ENCODE measurements at regions not wholly inside any gene's neighbourhood (a gene's known extent, or its start where the extent isn't known, plus 50 kb on each side); places are given as distances from the start of the nearest gene placed in this dataset.

GRCh38 chr9:134245179-134245578 lies 80.8 kb upstream of the RNU6ATAC start:
- WGBS (ENCODE audit: insufficient coverage, insufficient read length) = no CpG with 5 or more reads among the region's 11 CpGs
- H3K36me3 ChIP-seq (ENCODE audit: control insufficient read depth, insufficient read depth, low read length) = no peaks in the 10 kb centered on the region
- no peaks in the 10 kb centered on the region for H3K4me1 ChIP-seq (ENCODE audit: control insufficient read depth, insufficient read depth, low read length)
- DNase-seq (ENCODE audit: low read depth, low spot score) = no peak
- no peak overlapping the region for H3K4me3 ChIP-seq (ENCODE audit: low read length)
- no peaks in the 10 kb centered on the region for H3K9me3 ChIP-seq (ENCODE audit: control insufficient read depth, insufficient read depth, low read length)
- no peak overlapping the region for H3K27ac ChIP-seq (ENCODE audit: low read length)
- H3K27me3 ChIP-seq (ENCODE audit: control insufficient read depth, insufficient read depth, low read length) = no peaks in the 10 kb centered on the region

DNA sequence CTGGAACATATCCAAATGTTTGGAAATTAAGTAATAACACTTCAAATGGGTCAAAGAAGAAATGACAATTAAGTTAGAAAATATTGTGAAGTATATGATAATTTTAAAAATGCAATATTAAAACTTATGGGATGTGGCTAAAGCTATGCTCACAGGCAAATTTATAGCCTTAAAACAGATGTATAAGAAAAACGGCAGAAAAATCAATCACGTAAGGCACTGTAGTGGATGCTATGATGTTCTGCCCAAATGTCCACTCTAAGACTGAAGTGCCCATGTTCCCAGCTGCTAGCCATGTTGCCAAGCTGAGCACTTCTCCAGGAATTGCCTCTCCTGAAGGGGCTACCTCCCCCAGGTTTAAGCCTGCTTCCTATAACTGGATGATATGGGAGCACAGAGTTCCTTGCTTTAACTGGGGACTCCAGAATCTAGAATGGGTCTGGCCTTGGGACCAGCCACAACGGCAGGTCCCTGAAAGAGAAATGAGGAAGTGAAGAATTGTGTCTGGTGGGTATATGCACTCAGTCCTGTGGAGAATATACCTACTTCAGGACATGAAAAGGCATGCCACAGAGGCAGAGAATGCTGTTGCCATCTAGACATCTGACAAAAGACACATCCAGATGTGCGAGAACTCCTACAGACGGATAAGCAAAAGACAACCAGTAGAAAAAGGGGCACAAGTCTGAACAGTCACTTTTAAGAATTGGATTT lies 78.2 kb upstream of the RXRA start:
- Histone ChIP-seq H3K36me3 (ENCODE audit: control insufficient read depth, insufficient read depth, low read length) (no peaks in the 10 kb centered on the region), H3K9me3 (ENCODE audit: control insufficient read depth, insufficient read depth, low read length) (no peaks in the 10 kb centered on the region), H3K27me3 (ENCODE audit: control insufficient read depth, insufficient read depth, low read length) (no peaks in the 10 kb centered on the region), H3K27ac (ENCODE audit: low read length) (no peak overlapping the region), H3K4me3 (ENCODE audit: low read length) (no peak overlapping the region), H3K4me1 (ENCODE audit: control insufficient read depth, insufficient read depth, low read length) (no peaks in the 10 kb centered on the region)
- no peak for DNase-seq (ENCODE audit: low read depth, low spot score)
- WGBS (ENCODE audit: insufficient coverage, insufficient read length) = no CpG with 5 or more reads among the region's 5 CpGs

DNA sequence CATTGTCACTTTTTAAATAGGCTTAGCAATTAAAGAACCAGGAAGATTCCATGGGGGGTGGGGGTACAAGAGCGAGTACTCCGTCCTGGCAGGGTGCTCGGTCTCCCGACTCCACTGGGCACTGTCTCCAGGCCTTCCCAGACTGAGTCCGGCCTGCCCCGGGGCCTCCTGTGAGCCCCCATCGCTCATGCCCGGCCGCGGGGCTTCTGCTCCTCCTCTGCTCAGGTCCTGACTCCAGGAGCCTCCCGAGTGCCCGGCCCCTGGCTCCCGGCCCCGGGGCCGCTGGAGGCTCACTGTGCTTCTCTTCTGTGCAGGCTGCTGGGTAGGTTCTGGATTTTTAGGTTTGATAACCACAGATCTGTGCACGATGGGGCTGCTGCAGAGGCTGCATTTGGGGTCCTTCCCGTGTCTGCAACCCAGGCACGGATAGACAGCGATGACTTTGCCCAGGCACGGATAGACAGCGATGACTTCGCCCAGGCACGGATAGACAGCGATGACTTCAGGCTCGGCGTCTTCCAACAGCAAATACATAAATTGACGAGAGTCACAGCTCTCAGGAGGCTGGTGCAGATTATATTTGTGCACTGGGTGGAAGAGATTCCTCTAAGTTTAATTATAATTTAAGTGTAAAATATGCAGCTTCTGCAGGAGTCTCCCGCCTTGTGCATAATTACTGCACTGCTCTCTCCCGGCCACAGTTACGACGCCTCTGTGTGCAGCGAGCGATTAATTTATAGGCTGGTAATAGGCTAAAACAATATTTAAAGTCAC lies 74.8 kb upstream of the RXRA start:
- no peak for DNase-seq (ENCODE audit: low read depth, low spot score)
- Histone ChIP-seq H3K9me3 (ENCODE audit: control insufficient read depth, insufficient read depth, low read length) (no peaks in the 10 kb centered on the region), H3K36me3 (ENCODE audit: control insufficient read depth, insufficient read depth, low read length) (no peaks in the 10 kb centered on the region), H3K4me3 (ENCODE audit: low read length) (no peak overlapping the region), H3K4me1 (ENCODE audit: control insufficient read depth, insufficient read depth, low read length) (no peaks in the 10 kb centered on the region), H3K27me3 (ENCODE audit: control insufficient read depth, insufficient read depth, low read length) (no peaks in the 10 kb centered on the region), H3K27ac (ENCODE audit: low read length) (no peak overlapping the region)
- no CpG with 5 or more reads among the region's 33 CpGs for WGBS (ENCODE audit: insufficient coverage, insufficient read length)

- WGBS (ENCODE audit: insufficient coverage, insufficient read length) = no CpG with 5 or more reads among the region's 23 CpGs
- H3K27ac ChIP-seq (ENCODE audit: low read length) = no peak overlapping the region
- H3K36me3 ChIP-seq (ENCODE audit: control insufficient read depth, insufficient read depth, low read length) = no peaks in the 10 kb centered on the region
- H3K27me3 ChIP-seq (ENCODE audit: control insufficient read depth, insufficient read depth, low read length) = no peaks in the 10 kb centered on the region
- no peak for DNase-seq (ENCODE audit: low read depth, low spot score)
- no peaks in the 10 kb centered on the region for H3K9me3 ChIP-seq (ENCODE audit: control insufficient read depth, insufficient read depth, low read length)
- H3K4me3 ChIP-seq (ENCODE audit: low read length) = no peak overlapping the region
- H3K4me1 ChIP-seq (ENCODE audit: control insufficient read depth, insufficient read depth, low read length) = no peaks in the 10 kb centered on the region
Measured at GRCh38 chr9:134252084-134252830, 74.0 kb upstream of the RXRA start.

DNA sequence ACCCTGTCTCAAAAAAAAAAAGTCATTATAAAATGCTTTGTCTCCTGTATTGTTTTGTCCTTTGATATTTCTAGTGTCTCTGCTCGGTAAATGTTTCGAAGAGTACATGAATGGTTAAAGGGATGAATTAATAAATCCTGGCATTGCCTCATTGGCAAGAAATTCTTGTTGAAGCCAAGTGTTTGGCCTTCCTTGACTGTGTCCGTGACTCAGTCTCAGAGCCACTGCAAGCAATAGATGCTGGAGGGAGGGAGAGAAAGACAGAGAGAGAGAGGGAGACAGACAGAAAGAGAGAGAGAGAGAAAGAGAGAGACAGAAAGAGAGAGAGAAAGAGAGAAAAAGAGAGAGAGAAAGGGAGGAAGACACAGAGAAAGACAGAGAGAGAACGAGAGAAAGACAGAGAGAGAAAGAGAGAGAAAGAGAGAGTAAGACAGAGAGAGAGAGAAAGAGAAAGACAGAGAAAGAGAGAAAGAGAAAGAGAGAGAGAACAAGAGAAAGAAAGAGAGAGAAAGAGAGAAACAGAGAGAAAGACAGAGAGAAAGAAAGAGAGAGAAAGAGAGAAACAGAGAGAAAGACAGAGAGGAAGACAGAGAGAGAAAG lies 72.5 kb upstream of the RXRA start:
- no peak overlapping the region for H3K4me3 ChIP-seq (ENCODE audit: low read length)
- no peak for DNase-seq (ENCODE audit: low read depth, low spot score)
- H3K27ac ChIP-seq (ENCODE audit: low read length) = no peak overlapping the region
- no peaks in the 10 kb centered on the region for H3K9me3 ChIP-seq (ENCODE audit: control insufficient read depth, insufficient read depth, low read length)
- H3K27me3 ChIP-seq (ENCODE audit: control insufficient read depth, insufficient read depth, low read length) = no peaks in the 10 kb centered on the region
- WGBS (ENCODE audit: insufficient coverage, insufficient read length) = no CpG with 5 or more reads among the region's 4 CpGs
- no peaks in the 10 kb centered on the region for H3K36me3 ChIP-seq (ENCODE audit: control insufficient read depth, insufficient read depth, low read length)
- H3K4me1 ChIP-seq (ENCODE audit: control insufficient read depth, insufficient read depth, low read length) = no peaks in the 10 kb centered on the region

DNA sequence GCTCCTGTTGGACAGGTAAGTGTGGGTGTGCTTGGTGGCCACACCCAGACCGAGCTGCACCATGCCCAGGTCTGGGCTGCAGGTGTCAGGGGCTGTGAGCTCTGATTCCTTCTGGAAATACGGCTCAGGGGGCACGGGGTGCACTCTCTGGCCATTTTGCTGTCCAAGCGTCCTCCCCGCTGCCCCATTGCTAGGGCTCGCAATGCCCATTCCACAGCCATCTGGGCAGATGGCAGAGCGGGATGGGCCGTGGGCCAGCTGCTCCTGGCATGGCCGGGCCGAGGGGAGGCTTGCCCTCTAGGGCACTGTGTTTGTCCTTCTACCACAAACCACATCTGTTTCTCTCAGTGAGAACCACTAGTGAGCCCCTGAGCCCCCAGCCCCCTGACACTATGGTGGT lies 67.9 kb upstream of the RXRA start:
- Histone ChIP-seq H3K36me3 (ENCODE audit: control insufficient read depth, insufficient read depth, low read length) (no peaks in the 10 kb centered on the region), H3K4me3 (ENCODE audit: low read length) (no peak overlapping the region), H3K27ac (ENCODE audit: low read length) (no peak overlapping the region), H3K27me3 (ENCODE audit: control insufficient read depth, insufficient read depth, low read length) (no peaks in the 10 kb centered on the region), H3K4me1 (ENCODE audit: control insufficient read depth, insufficient read depth, low read length) (no peaks in the 10 kb centered on the region), H3K9me3 (ENCODE audit: control insufficient read depth, insufficient read depth, low read length) (no peaks in the 10 kb centered on the region)
- no peak for DNase-seq (ENCODE audit: low read depth, low spot score)
- no CpG with 5 or more reads among the region's 10 CpGs for WGBS (ENCODE audit: insufficient coverage, insufficient read length)

GRCh38 chr9:134258828-134259546 lies 67.3 kb upstream of the RXRA start:
- H3K27me3 ChIP-seq (ENCODE audit: control insufficient read depth, insufficient read depth, low read length) = no peaks in the 10 kb centered on the region
- DNase-seq (ENCODE audit: low read depth, low spot score) = no peak
- no peaks in the 10 kb centered on the region for H3K9me3 ChIP-seq (ENCODE audit: control insufficient read depth, insufficient read depth, low read length)
- H3K36me3 ChIP-seq (ENCODE audit: control insufficient read depth, insufficient read depth, low read length) = no peaks in the 10 kb centered on the region
- no peak overlapping the region for H3K4me3 ChIP-seq (ENCODE audit: low read length)
- no CpG with 5 or more reads among the region's 11 CpGs for WGBS (ENCODE audit: insufficient coverage, insufficient read length)
- no peaks in the 10 kb centered on the region for H3K4me1 ChIP-seq (ENCODE audit: control insufficient read depth, insufficient read depth, low read length)
- no peak overlapping the region for H3K27ac ChIP-seq (ENCODE audit: low read length)

GRCh38 chr9:134259708-134260107 lies 66.5 kb upstream of the RXRA start:
- Histone ChIP-seq H3K27ac (ENCODE audit: low read length) (no peak overlapping the region), H3K9me3 (ENCODE audit: control insufficient read depth, insufficient read depth, low read length) (no peaks in the 10 kb centered on the region), H3K36me3 (ENCODE audit: control insufficient read depth, insufficient read depth, low read length) (no peaks in the 10 kb centered on the region), H3K4me3 (ENCODE audit: low read length) (no peak overlapping the region), H3K4me1 (ENCODE audit: control insufficient read depth, insufficient read depth, low read length) (no peaks in the 10 kb centered on the region), H3K27me3 (ENCODE audit: control insufficient read depth, insufficient read depth, low read length) (no peaks in the 10 kb centered on the region)
- WGBS (ENCODE audit: insufficient coverage, insufficient read length) = no CpG with 5 or more reads among the region's 14 CpGs
- no peak for DNase-seq (ENCODE audit: low read depth, low spot score)

- WGBS (ENCODE audit: insufficient coverage, insufficient read length) = no CpG with 5 or more reads among the region's 18 CpGs
- Histone ChIP-seq H3K27ac (ENCODE audit: low read length) (no peak overlapping the region), H3K36me3 (ENCODE audit: control insufficient read depth, insufficient read depth, low read length) (no peaks in the 10 kb centered on the region), H3K4me1 (ENCODE audit: control insufficient read depth, insufficient read depth, low read length) (no peaks in the 10 kb centered on the region), H3K27me3 (ENCODE audit: control insufficient read depth, insufficient read depth, low read length) (no peaks in the 10 kb centered on the region), H3K4me3 (ENCODE audit: low read length) (no peak overlapping the region), H3K9me3 (ENCODE audit: control insufficient read depth, insufficient read depth, low read length) (no peaks in the 10 kb centered on the region)
- DNase-seq (ENCODE audit: low read depth, low spot score) = no peak
Measured at GRCh38 chr9:134260801-134261200, 65.5 kb upstream of the RXRA start.

DNA sequence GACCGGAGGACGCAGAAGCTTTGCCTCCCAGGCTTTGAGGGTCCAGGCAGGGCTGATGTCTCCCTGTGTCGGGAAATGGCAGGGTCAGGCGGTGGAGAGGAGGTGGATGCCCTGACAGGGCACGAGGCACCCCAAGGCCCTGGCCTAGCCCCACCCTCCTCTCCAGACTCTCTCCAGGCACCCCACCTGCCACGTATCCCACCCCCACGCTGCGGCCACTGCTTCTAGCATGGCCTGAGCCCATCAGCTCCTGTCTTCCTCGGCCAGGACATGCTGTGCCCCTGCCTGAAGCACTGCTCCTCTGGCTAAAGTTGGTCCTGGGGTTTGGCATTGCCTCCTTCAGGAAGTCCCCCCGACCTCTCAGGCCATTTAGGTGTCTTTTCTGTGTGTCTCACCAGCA lies 64.2 kb upstream of the RXRA start:
- no peaks in the 10 kb centered on the region for H3K27me3 ChIP-seq (ENCODE audit: control insufficient read depth, insufficient read depth, low read length)
- WGBS (ENCODE audit: insufficient coverage, insufficient read length) = no CpG with 5 or more reads among the region's 10 CpGs
- no peaks in the 10 kb centered on the region for H3K9me3 ChIP-seq (ENCODE audit: control insufficient read depth, insufficient read depth, low read length)
- H3K36me3 ChIP-seq (ENCODE audit: control insufficient read depth, insufficient read depth, low read length) = no peaks in the 10 kb centered on the region
- H3K4me3 ChIP-seq (ENCODE audit: low read length) = no peak overlapping the region
- DNase-seq (ENCODE audit: low read depth, low spot score) = no peak
- no peak overlapping the region for H3K27ac ChIP-seq (ENCODE audit: low read length)
- H3K4me1 ChIP-seq (ENCODE audit: control insufficient read depth, insufficient read depth, low read length) = no peaks in the 10 kb centered on the region
